CD4-positive, alpha-beta T cell (primary cell): ENCODE measurements at regions not wholly inside any gene's neighbourhood (a gene's known extent, or its start where the extent isn't known, plus 50 kb on each side); places are given as distances from the start of the nearest gene placed in this dataset.

ENCODE experiments used
- ATAC-seq: fragments of 200-7000 bp; cut with Tn5 transposase; one replicate; pipeline ENCODE4 v1.10.0; 2022; ENCODE audit warnings: mild to moderate bottlenecking; ENCODE audit not compliant: poor library complexity
- CTCF ChIA-PET: fragments of 350-600 bp; sonication (Branson Sonifier 250); formaldehyde crosslinking; loops from one replicate; lab custom pipeline; 2021; ENCODE audit warnings: antibody characterized with exemption, inconsistent platforms; lab: Charles Lee
- POLR2A ChIA-PET: fragments of 350-600 bp; sonication (Branson Sonifier 250); formaldehyde crosslinking; loops from one replicate; lab custom pipeline; 2021; ENCODE audit warnings: antibody characterized with exemption, inconsistent platforms; lab: Charles Lee
- DNase-seq, 14 experiments: peaks; one replicate each; pipeline ENCODE4 v3.0.0-alpha.2; 2013 to 2020; ENCODE audit warnings: mixed read lengths in 2 of 14
- H3K27ac ChIP-seq, 2 donors: one replicate each; pipeline versions ENCODE4 v1.5.1 to v1.7.0; 2013; ENCODE audit warnings: low read length in 2 of 2, low read depth in 1 of 2, mild to moderate bottlenecking in 1 of 2
- H3K27me3 ChIP-seq, 2 experiments: 1 replicate in 1 of 2; 2 replicates in 1 of 2; pipeline versions ENCODE4 v1.6.1 to v1.7.0; 2013; ENCODE audit warnings: low read length in 2 of 2, control low read depth in 1 of 2, mild to moderate bottlenecking in 1 of 2, moderate library complexity in 1 of 2; ENCODE audit not compliant: insufficient read depth in 2 of 2, control insufficient read depth in 1 of 2
- H3K36me3 ChIP-seq: one replicate; pipeline ENCODE4 v1.6.1; 2013; ENCODE audit warnings: low read length, control low read depth; ENCODE audit not compliant: insufficient read depth
- H3K4me1 ChIP-seq: one replicate; pipeline ENCODE4 v1.6.1; 2013; ENCODE audit warnings: low read length, control low read depth; ENCODE audit not compliant: insufficient read depth
- H3K4me3 ChIP-seq: one replicate; pipeline ENCODE4 v1.5.1; 2013; ENCODE audit warnings: mild to moderate bottlenecking, low read length, moderate library complexity
- H3K9me3 ChIP-seq, 2 experiments: 1 replicate in 1 of 2; 2 replicates in 1 of 2; pipeline versions ENCODE4 v1.6.1 to v1.7.0; 2013; ENCODE audit warnings: low read length in 2 of 2, mild to moderate bottlenecking in 2 of 2, control low read depth in 1 of 2, moderate library complexity in 1 of 2; ENCODE audit not compliant: control insufficient read depth in 1 of 2, insufficient read depth in 1 of 2
- H3K27ac Mint-ChIP-seq: one replicate; pipeline ENCODE4 v1.8.0; 2020; ENCODE audit warnings: mixed read lengths
- H3K27me3 Mint-ChIP-seq: one replicate; pipeline ENCODE4 v1.8.0; 2021; ENCODE audit warnings: mixed read lengths
- H3K36me3 Mint-ChIP-seq: one replicate; pipeline ENCODE4 v1.8.0; 2021; ENCODE audit warnings: low read depth, mixed read lengths
- H3K4me1 Mint-ChIP-seq: one replicate; pipeline ENCODE4 v1.8.0; 2021; ENCODE audit warnings: low read depth, mixed read lengths
- H3K4me3 Mint-ChIP-seq: one replicate; pipeline ENCODE4 v1.8.0; 2020; ENCODE audit warnings: mild to moderate bottlenecking, mixed read lengths
- H3K9me3 Mint-ChIP-seq: one replicate; pipeline ENCODE4 v1.8.0; 2020; ENCODE audit warnings: mixed read lengths
- CTCF ChIP-seq: fragments of 200-600 bp; IDR thresholded peaks from one replicate; pipeline ENCODE4 v1.8.0; 2022; ENCODE audit warnings: antibody characterized with exemption, mild to moderate bottlenecking
- intact Hi-C, 2 experiments: fragments of 100-400 bp; cut with DNase I in 1 of 2; cut with micrococcal nuclease in 1 of 2; formaldehyde crosslinking; loops; one replicate each; pipeline versions ENCODE4 v1.15.1 to v1.9.0; 2023 to 2025; cut with DNase I, micrococcal nuclease

GRCh38 chr2:156659694-156660093, 223.5 kb downstream of the GPD2 start:
- H3K9me3 ChIP-seq = no peaks in the 10 kb centered on the region
- Mint-ChIP-seq H3K9me3 (no peaks in the 10 kb centered on the region), H3K36me3 (no peaks in the 10 kb centered on the region), H3K27ac (no peak overlapping the region), H3K27me3 (no peaks in the 10 kb centered on the region), H3K4me1 (no peaks in the 10 kb centered on the region), H3K4me3 (no peak overlapping the region)
- DNase-seq (no peak), ATAC-seq (no peak)
- H3K27ac ChIP-seq = no peak overlapping the region
- H3K4me1 ChIP-seq = no peaks in the 10 kb centered on the region
- intact Hi-C loops = no loop called here
- ChIA-PET CTCF (no interaction called here), POLR2A (no interaction called here)
- H3K4me3 ChIP-seq = no peak overlapping the region
- no peaks in the 10 kb centered on the region for H3K36me3 ChIP-seq
- no peak for TF ChIP-seq CTCF
- no peaks in the 10 kb centered on the region for H3K27me3 ChIP-seq

- Histone ChIP-seq H3K4me3 (no peak overlapping the region), H3K27me3 (no peaks in the 10 kb centered on the region), H3K9me3 (no peaks in the 10 kb centered on the region), H3K4me1 (no peaks in the 10 kb centered on the region), H3K36me3 (no peaks in the 10 kb centered on the region), H3K27ac (no peak overlapping the region)
- Mint-ChIP-seq H3K36me3 (no peaks in the 10 kb centered on the region), H3K4me1 (no peaks in the 10 kb centered on the region), H3K27ac (no peak overlapping the region), H3K4me3 (no peak overlapping the region), H3K9me3 (peaks cover 2% of the 10 kb centered on the region), H3K27me3 (peaks cover 5% of the 10 kb centered on the region)
- DNase-seq (peak in 2 of 14 experiments; percentile 3 to 43), ATAC-seq (no peak)
- TF ChIP-seq CTCF = no peak
- ChIA-PET CTCF (interaction anchor here (1.5 kb wide), 1 partner anchor 8 kb away, joined by 3 read pairs; no protein-coding TSS in a partner anchor), POLR2A (interaction anchor here (0.6 kb wide), 1 partner anchor 13 kb away, joined by 3 read pairs; no protein-coding TSS in a partner anchor)
- intact Hi-C loops = no loop called here
Observed at GRCh38 chr2:156663757-156664409, 227.7 kb downstream of the GPD2 start.

- no peak for ATAC-seq
- H3K27ac ChIP-seq = no peak overlapping the region
- POLR2A ChIA-PET = no interaction called here
- no peaks in the 10 kb centered on the region for H3K9me3 ChIP-seq
- no peak overlapping the region for H3K27ac Mint-ChIP-seq
- H3K4me1 ChIP-seq = no peaks in the 10 kb centered on the region
- no peaks in the 10 kb centered on the region for H3K27me3 ChIP-seq
- no peak overlapping the region for H3K4me3 ChIP-seq
- no peak overlapping the region for H3K4me3 Mint-ChIP-seq
- peaks cover 2% of the 10 kb centered on the region for H3K9me3 Mint-ChIP-seq
- CTCF ChIA-PET = no interaction called here
- no peaks in the 10 kb centered on the region for H3K36me3 ChIP-seq
- H3K36me3 Mint-ChIP-seq = no peaks in the 10 kb centered on the region
- H3K4me1 Mint-ChIP-seq = no peaks in the 10 kb centered on the region
- intact Hi-C loops = no loop called here
- H3K27me3 Mint-ChIP-seq = peaks cover 5% of the 10 kb centered on the region
- TF ChIP-seq CTCF = no peak
- DNase-seq = no peak
Observed at GRCh38 chr2:156666130-156666785, 230.1 kb downstream of the GPD2 start.
